ENCODE measurements at regions not wholly inside any gene's neighbourhood (a gene's known extent, or its start where the extent isn't known, plus 50 kb on each side); places are given as distances from the start of the nearest gene placed in this dataset.

DNA sequence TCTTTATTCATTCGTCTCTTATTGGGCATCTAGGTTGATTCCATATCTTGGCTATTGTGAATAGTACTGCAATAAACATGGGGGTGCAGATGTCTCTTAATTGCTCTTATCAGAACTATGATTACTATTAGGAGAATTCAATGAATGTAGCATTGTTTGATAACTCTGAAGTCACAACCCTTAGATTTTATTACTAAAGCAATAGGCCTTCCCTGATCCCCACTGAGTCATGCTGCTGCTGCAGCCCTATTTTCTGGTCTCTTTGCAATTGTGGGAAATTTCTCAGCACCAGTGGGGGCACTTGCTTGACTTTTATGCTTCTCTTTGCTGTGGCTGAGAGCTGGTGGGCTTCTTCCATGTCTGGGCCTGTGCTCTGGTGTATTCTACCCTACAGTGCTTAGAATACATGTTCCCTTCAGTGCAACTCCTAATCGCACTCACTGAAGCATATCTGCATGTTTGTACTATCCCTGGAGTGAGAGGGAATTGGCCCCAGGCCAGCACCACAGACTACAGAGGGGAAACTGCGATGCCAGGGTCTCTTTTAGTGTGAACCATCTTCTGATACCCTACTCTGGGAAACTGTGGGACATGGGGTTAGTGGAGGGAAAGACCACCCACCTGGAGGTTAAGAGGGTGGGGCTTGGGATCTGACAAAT is 52.2 kb upstream of the ROR1 start (continued):
- TF ChIP-seq ZBTB33 (IDR thresholded peaks at IDR 0.05; ENCODE audit: extremely low read depth, insufficient replicate concordance, low read length) (no peak), EGR1 (IDR thresholded peaks at IDR 0.05; ENCODE audit: low read depth) (no peak), SRF (IDR thresholded peaks at IDR 0.05; ENCODE audit: low read depth) (no peak), CTCF (IDR thresholded peaks at IDR 0.05 in 2 of 3, conservative IDR thresholded peaks at IDR 0.05 in 1 of 3; ENCODE audit: borderline replicate concordance in 1 of 3, insufficient read depth in 1 of 3, low read depth in 2 of 3, low read length in 2 of 3) (no peak), SP1 (IDR thresholded peaks at IDR 0.05; ENCODE audit: low read depth) (no peak)
- TF ChIP-seq, protein P1, sequence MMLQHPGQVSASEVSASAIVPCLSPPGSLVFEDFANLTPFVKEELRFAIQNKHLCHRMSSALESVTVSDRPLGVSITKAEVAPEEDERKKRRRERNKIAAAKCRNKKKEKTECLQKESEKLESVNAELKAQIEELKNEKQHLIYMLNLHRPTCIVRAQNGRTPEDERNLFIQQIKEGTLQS (IDR thresholded peaks at IDR 0.05) = no peak

DNA sequence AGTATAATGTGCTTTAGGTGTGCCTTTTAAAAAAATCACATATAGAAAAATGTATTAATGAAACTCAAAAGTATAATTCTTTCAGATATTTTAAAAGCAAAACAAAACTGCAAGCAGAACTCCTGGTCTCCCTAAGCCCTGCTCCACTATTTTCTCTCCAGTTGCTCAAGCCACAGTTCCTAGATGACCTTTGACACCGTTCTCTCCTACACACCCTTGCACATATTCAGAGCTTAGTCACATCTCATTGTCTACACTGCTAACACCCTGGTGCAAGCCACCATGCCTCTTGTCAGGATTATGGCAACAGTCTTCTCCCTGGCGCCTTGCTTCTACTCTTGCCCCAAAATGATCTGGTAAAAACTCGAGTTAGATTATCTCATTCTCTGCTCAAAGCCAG is 50.2 kb upstream of the ROR1 start:
- no TSS peak for BruUV-seq (replicated peaks)
- intact Hi-C loops (cut with micrococcal nuclease) = no loop called here
- ChIA-PET RAD21 (ENCODE audit: low non-redundant PET in 1 of 2, low total read pairs in 2 of 2, uncharacterized antibody in 2 of 2, unreplicated experiment in 2 of 2) (no interaction called here), CTCF (no interaction called here), POLR2A (no interaction called here)
- no peaks in the 10 kb centered on the region for H3K36me3 ChIP-seq (ENCODE audit: control insufficient read depth in 1 of 2, insufficient read depth in 2 of 2, low read length in 2 of 2)
- 0 out of 4 replicates have a peak, but pooled peaks cover 0 to 5% of the 10 kb centered on the region in 2 experiments for H3K9me3 ChIP-seq (ENCODE audit: control insufficient read depth in 1 of 2, insufficient read depth in 1 of 2, low read depth in 1 of 2, low read length in 2 of 2)
- H2AFZ ChIP-seq (ENCODE audit: low read depth, low read length, poor library complexity, severe bottlenecking) = no peak overlapping the region
- H3K4me1 ChIP-seq (ENCODE audit: control insufficient read depth in 1 of 2, insufficient read depth in 2 of 2, low read length in 2 of 2) = peaks cover 0 to 11% of the 10 kb centered on the region in 2 experiments; a peak in 1 of 4 replicates
- no peaks in the 10 kb centered on the region for H3K9me2 ChIP-seq (ENCODE audit: insufficient read depth)
- no peak overlapping the region for H3K4me3 ChIP-seq (replicated peaks in 1 of 2; ENCODE audit: low read depth in 1 of 2, low read length in 2 of 2)
- no peaks in the 10 kb centered on the region for H3K79me2 ChIP-seq (ENCODE audit: insufficient read depth, low read length)
- H3K4me2 ChIP-seq (ENCODE audit: low read length) = no peak overlapping the region
- no peak for DNase-seq (ENCODE audit: low read depth, low spot score)
- no peak overlapping the region for H3K27ac ChIP-seq (ENCODE audit: low read depth, low read length)
- ATAC-seq = no peak
- H4K20me1 ChIP-seq (ENCODE audit: insufficient read depth) = no peaks in the 10 kb centered on the region
- H3K27me3 ChIP-seq (ENCODE audit: insufficient read depth, low read length) = no peaks in the 10 kb centered on the region; the same call in 1 of the 2 replicates
- H3K9ac ChIP-seq (ENCODE audit: low read length) = no peak overlapping the region
- TF ChIP-seq ZNF274 (IDR thresholded peaks at IDR 0.05; ENCODE audit: low read depth, low read length) = no peak
- no peak for TF ChIP-seq FOSL1 (IDR thresholded peaks at IDR 0.05; ENCODE audit: low read depth)
- TF ChIP-seq, protein P2, sequence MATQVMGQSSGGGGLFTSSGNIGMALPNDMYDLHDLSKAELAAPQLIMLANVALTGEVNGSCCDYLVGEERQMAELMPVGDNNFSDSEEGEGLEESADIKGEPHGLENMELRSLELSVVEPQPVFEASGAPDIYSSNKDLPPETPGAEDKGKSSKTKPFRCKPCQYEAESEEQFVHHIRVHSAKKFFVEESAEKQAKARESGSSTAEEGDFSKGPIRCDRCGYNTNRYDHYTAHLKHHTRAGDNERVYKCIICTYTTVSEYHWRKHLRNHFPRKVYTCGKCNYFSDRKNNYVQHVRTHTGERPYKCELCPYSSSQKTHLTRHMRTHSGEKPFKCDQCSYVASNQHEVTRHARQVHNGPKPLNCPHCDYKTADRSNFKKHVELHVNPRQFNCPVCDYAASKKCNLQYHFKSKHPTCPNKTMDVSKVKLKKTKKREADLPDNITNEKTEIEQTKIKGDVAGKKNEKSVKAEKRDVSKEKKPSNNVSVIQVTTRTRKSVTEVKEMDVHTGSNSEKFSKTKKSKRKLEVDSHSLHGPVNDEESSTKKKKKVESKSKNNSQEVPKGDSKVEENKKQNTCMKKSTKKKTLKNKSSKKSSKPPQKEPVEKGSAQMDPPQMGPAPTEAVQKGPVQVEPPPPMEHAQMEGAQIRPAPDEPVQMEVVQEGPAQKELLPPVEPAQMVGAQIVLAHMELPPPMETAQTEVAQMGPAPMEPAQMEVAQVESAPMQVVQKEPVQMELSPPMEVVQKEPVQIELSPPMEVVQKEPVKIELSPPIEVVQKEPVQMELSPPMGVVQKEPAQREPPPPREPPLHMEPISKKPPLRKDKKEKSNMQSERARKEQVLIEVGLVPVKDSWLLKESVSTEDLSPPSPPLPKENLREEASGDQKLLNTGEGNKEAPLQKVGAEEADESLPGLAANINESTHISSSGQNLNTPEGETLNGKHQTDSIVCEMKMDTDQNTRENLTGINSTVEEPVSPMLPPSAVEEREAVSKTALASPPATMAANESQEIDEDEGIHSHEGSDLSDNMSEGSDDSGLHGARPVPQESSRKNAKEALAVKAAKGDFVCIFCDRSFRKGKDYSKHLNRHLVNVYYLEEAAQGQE (IDR thresholded peaks at IDR 0.05; ENCODE audit: low read depth) = no peak
- no peak for TF ChIP-seq CBX3 (IDR thresholded peaks at IDR 0.05; ENCODE audit: low read depth)
- no peak for TF ChIP-seq ELF1 (IDR thresholded peaks at IDR 0.05; ENCODE audit: borderline replicate concordance, low read depth)
- TF ChIP-seq, protein P3, sequence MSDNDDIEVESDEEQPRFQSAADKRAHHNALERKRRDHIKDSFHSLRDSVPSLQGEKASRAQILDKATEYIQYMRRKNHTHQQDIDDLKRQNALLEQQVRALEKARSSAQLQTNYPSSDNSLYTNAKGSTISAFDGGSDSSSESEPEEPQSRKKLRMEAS (IDR thresholded peaks at IDR 0.05) = no peak
- TF ChIP-seq SP1 (IDR thresholded peaks at IDR 0.05; ENCODE audit: low read depth) = no peak
- TF ChIP-seq ZFX (IDR thresholded peaks at IDR 0.05) = no peak
- TF ChIP-seq, protein P1 (IDR thresholded peaks at IDR 0.05) = no peak
- no peak for TF ChIP-seq EZH2phosphoT487 (IDR thresholded peaks at IDR 0.05; ENCODE audit: borderline replicate concordance)
- TF ChIP-seq TCF7L2 (IDR thresholded peaks at IDR 0.05; ENCODE audit: borderline replicate concordance, extremely low read depth, insufficient read depth, insufficient read length) = no peak

Data from HCT116 (cell line).